ENCODE measurements at regions not wholly inside any gene's neighbourhood (a gene's known extent, or its start where the extent isn't known, plus 50 kb on each side); places are given as distances from the start of the nearest gene placed in this dataset.

GRCh38 chr6:137692308-137692707 lies 174.8 kb upstream of the TNFAIP3 start:
- TF ChIP-seq CTCF (IDR thresholded peaks at IDR 0.05; ENCODE audit: low read depth, low read length, missing input control) (no peak), REST (IDR thresholded peaks at IDR 0.05) (no peak), RAD21 (IDR thresholded peaks at IDR 0.05) (no peak), SP1 (IDR thresholded peaks at IDR 0.05) (no peak), MAX (IDR thresholded peaks at IDR 0.05) (no peak), YY1 (IDR thresholded peaks at IDR 0.05) (no peak), HNF4G (IDR thresholded peaks at IDR 0.05) (no peak), EGR1 (IDR thresholded peaks at IDR 0.05; ENCODE audit: low read depth in 2 of 2) (no peak), FOXA1 (IDR thresholded peaks at IDR 0.05) (no peak), ATF3 (IDR thresholded peaks at IDR 0.05) (no peak), TAF1 (conservative IDR thresholded peaks at IDR 0.05) (no peak), JUND (IDR thresholded peaks at IDR 0.05) (no peak), ZBTB33 (IDR thresholded peaks at IDR 0.05) (no peak)
